ENCODE measurements at regions not wholly inside any gene's neighbourhood (a gene's known extent, or its start where the extent isn't known, plus 50 kb on each side); places are given as distances from the start of the nearest gene placed in this dataset.

DNA sequence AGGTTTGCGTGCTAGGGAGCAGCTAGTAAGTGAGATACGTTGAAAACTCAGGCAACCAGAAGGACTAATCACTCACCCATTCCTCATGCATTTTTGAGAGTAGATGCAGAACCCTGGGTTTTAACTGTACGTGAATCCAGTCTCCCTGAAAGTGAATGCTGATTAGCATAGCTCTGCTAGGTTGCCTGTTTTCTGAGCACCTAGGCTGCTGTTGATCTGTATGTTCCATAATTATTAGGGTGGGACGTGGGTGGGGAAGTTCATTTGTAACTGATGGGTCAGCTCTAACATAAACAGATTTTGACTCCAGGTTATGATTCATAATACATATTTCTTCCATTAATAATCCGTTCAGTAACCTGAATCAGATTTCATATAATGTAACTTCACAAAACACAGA lies 379.0 kb upstream of the FANCL start:
- TF ChIP-seq, protein P1, sequence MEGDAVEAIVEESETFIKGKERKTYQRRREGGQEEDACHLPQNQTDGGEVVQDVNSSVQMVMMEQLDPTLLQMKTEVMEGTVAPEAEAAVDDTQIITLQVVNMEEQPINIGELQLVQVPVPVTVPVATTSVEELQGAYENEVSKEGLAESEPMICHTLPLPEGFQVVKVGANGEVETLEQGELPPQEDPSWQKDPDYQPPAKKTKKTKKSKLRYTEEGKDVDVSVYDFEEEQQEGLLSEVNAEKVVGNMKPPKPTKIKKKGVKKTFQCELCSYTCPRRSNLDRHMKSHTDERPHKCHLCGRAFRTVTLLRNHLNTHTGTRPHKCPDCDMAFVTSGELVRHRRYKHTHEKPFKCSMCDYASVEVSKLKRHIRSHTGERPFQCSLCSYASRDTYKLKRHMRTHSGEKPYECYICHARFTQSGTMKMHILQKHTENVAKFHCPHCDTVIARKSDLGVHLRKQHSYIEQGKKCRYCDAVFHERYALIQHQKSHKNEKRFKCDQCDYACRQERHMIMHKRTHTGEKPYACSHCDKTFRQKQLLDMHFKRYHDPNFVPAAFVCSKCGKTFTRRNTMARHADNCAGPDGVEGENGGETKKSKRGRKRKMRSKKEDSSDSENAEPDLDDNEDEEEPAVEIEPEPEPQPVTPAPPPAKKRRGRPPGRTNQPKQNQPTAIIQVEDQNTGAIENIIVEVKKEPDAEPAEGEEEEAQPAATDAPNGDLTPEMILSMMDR (IDR thresholded peaks at IDR 0.05; ENCODE audit: control insufficient read depth, extremely low read depth, insufficient read depth): no peak
- no peak for DNase-seq (ENCODE audit: low read depth)
- no peak overlapping the region for H3K4me3 ChIP-seq (ENCODE audit: low read depth, low read length)

DNA sequence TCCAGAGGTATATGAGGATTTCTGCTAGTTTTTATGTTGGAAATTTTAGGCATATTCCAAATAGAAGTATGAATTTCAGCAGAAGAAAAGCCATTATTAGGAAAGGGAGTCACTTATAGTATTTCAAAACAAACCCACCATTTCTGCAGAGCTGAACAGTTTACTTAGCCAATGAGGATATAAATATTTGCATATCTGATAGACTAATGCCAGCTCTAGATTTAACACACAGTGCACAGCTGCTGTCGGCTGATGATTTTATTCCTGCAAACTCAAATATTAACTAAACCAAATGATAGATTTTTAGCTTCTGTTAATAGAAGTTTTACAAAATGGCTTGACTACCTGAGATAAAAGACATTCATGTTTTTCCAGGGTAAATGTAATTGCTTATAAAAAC lies 375.8 kb upstream of the FANCL start:
- no peak for DNase-seq (ENCODE audit: low read depth)
- H3K4me3 ChIP-seq (ENCODE audit: low read depth, low read length): no peak overlapping the region
- TF ChIP-seq, protein P1 (IDR thresholded peaks at IDR 0.05; ENCODE audit: control insufficient read depth, extremely low read depth, insufficient read depth): no peak

DNA sequence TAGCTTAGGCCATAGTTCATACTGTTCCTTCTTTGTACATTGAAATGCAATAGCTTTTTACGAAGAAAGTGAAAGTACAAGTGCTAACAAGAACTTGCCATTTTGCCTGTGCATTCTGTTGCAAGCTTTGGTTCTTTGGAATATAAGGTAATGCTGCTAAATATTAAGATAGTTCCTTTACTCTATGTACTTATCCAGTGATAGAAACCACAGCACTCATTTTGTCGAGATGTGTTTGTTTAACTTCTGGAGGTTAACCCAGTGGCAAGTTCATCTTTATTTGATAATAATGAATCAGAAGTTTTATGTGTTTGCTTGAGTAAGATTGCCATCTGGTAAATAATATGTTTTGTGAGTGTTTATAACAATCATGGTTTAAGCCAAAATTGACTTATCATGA lies 373.1 kb upstream of the FANCL start:
- H3K4me3 ChIP-seq (ENCODE audit: low read depth, low read length): no peak overlapping the region
- peak; percentile 81 for DNase-seq (ENCODE audit: low read depth)
- TF ChIP-seq, protein P1 (IDR thresholded peaks at IDR 0.05; ENCODE audit: control insufficient read depth, extremely low read depth, insufficient read depth): no peak

DNA sequence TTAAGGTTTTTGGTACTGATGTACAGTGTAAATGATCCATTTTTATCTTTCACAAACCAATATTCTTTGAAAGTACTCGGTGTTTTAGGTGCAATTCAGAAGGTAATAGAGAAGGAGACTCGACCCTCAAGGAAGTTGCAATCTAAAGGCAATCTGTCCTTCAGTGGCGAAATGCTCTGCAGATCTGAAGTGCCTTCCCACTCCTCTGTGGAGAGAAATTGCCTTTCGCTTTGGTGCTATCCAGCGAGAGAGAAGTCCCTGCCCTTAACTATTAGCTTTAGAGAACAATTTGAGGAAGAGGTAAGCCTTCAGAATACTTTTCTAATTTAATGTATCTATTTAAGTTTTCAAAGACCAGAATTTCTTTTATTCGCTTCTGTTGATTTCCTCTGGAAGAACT lies 371.8 kb upstream of the FANCL start:
- no peak for DNase-seq (ENCODE audit: low read depth)
- H3K4me3 ChIP-seq (ENCODE audit: low read depth, low read length): no peak overlapping the region
- TF ChIP-seq, protein P1 (IDR thresholded peaks at IDR 0.05; ENCODE audit: control insufficient read depth, extremely low read depth, insufficient read depth): no peak

- TF ChIP-seq, protein P1 (IDR thresholded peaks at IDR 0.05; ENCODE audit: control insufficient read depth, extremely low read depth, insufficient read depth): no peak
- DNase-seq (ENCODE audit: low read depth): no peak
- H3K4me3 ChIP-seq (ENCODE audit: low read depth, low read length): no peak overlapping the region
Measured at GRCh38 chr2:58609326-58609725, 368.2 kb upstream of the FANCL start.

DNA sequence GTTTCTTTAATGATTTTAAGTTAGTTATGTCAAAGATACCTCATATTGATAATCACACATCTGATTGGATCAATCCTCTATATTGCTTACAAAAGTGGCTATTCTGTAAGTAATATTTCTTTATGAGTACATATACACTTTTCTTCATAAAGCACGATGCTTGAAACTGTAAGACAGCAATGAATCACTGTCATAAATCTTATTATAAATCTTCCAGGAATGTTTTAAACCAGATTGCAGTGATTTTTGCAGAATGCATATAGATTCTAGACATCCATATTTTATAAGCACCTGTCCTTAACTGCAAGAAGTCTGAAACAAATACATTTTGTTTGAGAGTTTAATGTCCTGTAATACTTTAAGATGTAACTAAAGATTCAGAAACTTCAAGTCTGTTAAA lies 367.0 kb upstream of the FANCL start:
- H3K4me3 ChIP-seq (ENCODE audit: low read depth, low read length): no peak overlapping the region
- TF ChIP-seq, protein P1 (IDR thresholded peaks at IDR 0.05; ENCODE audit: control insufficient read depth, extremely low read depth, insufficient read depth): no peak
- no peak for DNase-seq (ENCODE audit: low read depth)

DNA sequence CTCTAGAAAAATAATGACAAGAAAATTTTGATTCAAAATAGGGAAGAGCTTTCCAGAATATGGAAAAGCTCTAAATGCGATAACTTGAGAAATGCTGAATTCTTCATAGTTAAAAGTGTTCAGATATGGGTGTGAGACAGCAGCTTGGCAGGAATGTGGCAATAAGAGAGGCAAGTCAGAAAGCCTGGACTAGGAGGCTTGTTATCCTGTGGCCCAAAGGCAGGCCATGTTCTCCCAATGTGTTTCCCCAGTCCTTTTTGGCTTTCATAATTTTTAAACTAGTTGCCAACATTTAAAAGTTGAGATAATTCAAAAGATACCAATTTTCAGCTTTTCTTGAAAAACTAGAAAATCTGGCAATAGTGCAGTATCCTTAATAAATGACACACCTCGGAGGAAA lies 366.3 kb upstream of the FANCL start:
- TF ChIP-seq, protein P1 (IDR thresholded peaks at IDR 0.05; ENCODE audit: control insufficient read depth, extremely low read depth, insufficient read depth): no peak
- no peak overlapping the region for H3K4me3 ChIP-seq (ENCODE audit: low read depth, low read length)
- no peak for DNase-seq (ENCODE audit: low read depth)
